NCI-H748 (cell line): ENCODE measurements at regions not wholly inside any gene's neighbourhood (a gene's known extent, or its start where the extent isn't known, plus 50 kb on each side); places are given as distances from the start of the nearest gene placed in this dataset.
A peak's percentile ranks its signal among the peaks of the same experiment; 100 is the strongest.
"Not testable (repeated sequence)": the region's sequence is repeated elsewhere in the genome, so short reads cannot be mapped to it uniquely, and the experiment has no call there.

Source experiments
- DNase-seq: peaks from one replicate; lab custom pipeline; 2025; ENCODE audit not compliant: unreplicated experiment; lab: John Stamatoyannopoulos, UW

DNA sequence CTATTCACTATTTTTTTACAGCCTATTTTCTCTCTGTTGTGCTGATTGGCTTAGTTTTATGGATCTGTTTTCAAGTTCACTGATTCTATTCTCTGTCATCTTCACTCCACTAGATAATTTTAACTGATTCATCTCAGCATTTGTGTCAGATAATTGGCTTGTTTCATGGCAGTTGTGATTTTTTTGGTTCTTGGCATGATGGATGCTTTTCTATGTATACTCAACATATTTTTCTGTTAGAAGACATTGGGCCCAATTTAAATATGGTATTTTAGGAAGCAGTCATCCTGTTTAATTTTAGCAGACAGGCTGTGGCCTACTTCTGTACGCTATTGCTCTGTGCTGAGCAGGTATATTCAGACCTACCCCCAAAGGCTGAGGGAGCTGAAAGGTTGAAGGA is 1865.3 kb upstream of the ACO1 start:
- DNase-seq: no peak

DNA sequence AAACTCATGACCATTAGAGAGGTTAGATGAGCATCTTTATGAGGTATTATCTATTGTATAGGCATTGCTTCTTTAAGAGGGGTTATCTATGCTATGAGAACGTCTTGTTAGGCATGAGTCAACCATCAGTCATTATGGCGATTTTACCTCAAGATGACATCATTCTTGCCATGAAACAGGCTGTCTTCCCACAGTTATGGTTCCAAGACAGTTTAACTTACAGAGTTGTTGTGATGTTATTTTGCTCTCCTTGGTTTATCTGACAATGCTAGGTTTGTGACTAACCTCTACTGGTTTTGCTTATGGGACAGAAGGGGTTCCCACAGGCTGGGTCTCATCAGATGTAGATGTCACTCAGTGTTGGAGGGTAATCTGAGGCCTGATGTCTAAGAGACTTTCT is 1864.7 kb upstream of the ACO1 start:
- no peak for DNase-seq

DNA sequence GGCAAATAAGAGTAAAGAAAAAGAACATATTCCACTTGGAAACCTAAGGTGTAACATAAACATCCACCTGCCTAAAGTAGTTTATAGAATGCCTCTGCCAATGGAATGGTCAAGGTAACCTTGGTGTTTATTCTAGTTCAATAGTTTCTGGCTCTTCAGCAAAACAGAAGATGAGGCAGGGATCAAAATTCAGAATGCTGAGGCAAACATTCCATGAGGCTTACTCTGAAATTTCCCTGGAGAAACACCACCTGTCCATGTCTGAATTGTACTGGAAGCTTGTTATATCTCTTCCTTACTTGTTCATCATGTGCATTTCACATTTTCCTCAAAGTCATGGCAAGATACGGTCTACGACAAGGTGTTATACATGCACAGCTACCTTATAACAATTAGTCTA is 1862.4 kb upstream of the ACO1 start:
- no peak for DNase-seq

DNA sequence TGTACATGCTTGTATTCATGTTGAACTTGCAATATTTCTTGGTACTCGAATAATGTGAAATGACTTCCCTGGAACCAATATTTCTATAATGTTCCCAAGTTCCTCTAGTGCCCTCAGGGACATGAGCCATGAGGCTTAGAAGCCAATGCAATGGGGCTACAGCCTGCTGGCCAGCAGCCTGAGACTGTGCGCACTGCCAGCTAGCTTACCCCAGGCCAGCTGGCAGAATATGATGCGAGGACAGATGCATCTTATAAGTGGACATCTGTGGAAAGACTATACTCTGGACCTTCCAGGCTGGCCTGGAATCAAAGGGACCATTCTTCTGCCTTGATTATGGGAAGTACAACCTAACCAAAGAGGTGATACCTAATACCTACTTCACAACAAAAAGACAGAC is 1862.0 kb upstream of the ACO1 start:
- DNase-seq: no peak

DNA sequence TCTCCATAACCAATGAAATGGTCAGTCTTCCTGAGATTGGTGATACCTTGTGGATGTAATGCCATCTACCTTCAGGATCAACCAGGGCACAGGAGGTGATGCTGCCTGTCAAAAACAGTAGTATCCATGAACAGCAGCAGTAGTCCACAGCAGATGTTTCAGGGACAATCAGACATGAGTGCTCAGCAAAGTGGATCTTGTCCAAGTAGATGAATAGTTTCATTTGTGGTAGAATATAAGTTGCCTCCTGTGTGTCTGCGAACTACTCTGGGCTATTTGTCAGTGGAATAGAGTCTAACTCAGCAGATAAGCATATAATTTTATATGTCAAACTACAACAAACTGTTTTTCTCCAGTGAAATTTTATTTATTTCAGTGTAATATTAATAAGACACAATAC is 1860.1 kb upstream of the ACO1 start:
- no peak for DNase-seq

DNA sequence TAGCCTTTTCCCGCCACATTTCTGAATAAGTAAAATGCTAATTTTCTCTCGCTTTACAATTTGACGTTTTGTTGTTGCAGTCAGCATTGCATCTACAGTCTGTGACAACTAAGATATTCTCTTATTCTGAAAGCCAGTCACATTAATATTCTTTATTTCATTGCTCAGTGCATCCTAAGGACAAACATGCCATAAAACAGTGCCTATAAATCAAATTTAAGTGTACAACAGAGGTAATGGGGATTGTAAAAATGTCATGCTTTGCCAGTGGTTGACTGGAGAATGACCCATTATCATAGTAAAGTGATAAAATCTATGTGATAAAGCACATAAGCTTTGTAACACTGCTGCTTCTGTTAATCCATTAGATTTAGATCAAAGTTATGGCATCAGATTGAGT is 1850.0 kb upstream of the ACO1 start:
- peak; percentile 66 for DNase-seq

DNA sequence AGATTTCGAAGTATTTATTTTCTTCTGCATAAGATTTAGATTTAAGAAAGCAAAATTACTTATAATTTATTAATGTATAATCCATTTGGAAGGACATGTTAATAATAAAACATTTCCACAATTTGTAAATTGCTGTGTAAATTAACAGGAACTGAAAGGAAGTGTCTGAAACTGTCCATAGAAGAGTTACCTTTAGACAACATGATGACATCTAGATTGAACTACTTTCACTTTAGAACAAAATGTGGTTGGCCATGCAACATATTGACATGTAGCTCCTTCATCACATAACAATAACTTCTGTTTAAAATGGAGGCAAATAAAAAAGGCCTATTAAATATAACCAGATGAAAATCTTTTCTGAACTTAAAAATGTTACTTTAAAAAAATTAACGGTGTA is 1849.5 kb upstream of the ACO1 start:
- DNase-seq: peak; percentile 83

DNA sequence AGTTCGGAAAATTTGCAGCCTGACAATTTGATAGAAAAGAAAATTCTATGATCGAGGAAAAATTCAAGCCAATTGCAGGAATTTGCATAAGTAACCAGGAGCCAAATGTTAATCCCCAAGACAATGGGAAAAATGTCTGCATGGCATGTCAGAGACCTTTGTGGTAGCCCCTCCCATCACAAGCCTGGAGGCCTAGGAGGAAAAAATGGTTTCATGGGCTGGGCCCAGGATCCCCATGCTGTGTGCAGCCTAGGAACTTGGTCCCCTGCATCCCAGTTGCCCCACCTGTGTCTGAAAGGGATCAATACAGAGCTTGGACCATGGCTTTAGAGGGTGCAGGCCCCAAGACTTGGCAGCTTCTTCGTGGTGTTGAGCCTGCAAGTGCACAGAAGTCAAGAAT is 1847.9 kb upstream of the ACO1 start:
- no peak for DNase-seq

DNA sequence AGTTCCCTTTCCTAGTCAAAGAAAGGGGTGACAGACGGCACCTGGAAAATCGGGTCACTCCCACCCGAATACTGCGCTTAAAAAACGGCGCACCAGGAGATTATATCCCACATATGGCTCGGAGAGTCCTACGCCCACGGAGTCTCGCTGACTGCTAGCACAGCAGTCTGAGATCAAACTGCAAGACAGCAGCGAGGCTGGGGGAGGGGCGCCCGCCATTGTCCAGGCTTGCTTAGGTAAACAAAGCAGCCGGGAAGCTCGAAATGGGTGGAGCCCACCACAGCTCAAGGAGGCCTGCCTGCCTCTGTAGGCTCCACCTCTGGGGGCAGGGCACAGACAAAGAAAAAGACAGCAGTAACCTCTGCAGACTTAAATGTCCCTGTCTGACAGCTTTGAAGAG is 1844.7 kb upstream of the ACO1 start:
- not testable (repeated sequence) for DNase-seq

DNA sequence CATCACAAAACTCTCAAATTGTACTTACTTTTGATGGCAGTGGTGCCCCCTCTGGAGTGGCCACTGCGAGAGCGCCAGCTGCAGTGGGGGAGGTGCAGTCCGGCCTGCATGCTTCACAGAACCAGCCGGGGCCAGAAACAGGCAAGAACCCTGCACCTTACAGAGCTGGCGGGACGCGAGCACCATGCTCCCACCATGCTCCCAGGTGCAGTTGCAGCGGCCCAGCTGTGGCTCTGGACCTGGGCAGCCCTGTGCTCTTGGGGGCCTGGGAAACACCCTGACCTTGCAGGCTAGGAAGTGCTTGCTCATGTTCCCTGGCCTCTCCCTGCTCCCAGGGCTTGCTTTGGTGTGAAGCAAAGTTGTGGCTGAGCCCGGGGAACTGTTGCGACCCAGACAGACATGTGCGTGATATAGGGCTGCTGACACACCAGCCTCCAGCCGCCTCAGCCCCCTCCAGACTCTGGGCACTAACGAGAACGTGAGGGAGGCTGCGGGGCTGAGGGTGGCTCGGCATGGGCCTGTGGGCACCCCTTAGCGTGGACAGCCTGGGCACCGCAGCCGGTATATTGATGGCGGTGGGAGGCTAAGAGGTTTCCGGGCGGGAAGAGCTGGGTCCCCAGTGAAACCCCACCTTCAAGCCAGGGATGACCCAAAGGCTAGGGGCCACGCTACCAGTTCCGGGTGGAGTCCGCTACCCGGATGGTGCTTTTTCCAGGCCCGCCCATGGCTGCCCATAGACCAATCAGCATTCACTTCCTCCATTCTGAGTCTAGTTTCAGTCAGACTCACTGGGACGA is 1809.9 kb upstream of the ACO1 start:
- no peak for DNase-seq

DNA sequence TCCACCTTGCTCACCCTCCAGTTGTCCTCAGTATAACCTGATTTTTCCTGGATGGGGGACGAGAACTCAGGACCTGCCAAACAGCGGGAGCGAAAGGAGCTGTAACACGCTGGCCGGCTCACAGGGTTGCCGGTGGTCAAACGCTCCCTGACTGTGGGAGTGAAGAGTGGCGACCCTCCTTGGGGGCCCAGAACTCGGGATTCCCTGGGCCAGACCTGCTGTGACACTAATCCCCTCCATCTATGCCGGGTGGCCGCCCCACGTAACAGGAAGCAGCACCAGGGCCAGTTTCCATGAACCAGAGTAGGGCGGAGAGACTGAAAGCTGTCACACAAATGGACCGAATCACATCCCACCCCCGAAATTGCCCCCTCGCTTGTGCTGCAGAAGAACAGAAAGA is 1809.2 kb upstream of the ACO1 start:
- no peak for DNase-seq

DNA sequence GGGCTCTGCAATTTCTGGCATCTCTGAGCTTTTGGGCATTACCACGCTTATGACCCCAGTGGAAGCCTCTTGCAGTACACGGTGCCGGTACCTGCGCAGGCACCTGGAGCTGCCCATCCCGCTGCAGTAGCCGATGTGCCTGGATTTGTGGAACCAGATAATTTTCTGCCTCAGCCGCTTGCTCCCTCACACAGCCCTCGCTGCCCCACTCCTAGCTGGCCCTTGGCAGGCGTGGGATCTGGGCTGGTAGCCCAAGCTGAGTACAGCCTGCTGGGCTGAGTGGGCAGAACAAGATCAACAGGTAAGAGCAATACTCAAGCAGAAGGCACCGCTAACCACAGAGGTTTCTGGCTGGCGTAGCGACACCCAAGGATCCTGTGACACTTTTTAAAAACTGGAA is 1808.8 kb upstream of the ACO1 start:
- DNase-seq: no peak

DNA sequence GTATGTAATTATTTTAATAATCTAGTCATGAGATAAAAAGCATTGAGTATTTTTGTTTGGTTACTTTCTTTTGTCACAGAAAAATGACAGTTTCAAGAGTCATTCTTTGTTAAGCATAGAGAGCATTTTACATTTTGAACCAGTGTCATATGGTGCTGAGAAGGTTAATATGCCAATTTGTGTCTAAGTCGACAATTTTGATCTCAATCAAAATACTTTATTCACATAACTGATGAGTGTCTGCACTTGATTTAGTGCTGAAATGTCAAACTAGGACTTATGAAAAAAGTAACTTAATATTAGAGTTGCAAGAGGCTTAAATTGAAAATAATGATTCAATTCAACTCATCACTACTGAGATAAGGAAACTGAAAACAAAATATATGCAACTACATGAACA is 1804.6 kb upstream of the ACO1 start:
- no peak for DNase-seq

DNA sequence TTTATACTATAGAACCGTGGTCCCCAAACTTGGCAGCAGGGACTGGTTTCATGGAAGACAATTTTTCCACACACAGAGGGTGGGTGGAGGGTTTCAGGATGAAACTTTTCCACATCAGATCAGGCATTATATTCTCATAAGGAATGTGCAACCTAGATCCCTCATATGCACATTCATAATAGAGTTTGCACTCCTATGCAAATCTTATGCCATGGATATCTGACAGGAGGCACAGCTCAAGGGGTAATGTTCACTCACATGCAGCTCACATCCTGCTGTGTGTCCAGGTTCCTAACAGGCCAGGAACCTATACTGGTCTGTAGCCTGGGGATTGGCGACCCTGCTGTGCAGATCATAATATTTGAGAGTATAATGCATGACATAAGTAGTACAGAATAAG is 1802.2 kb upstream of the ACO1 start:
- DNase-seq: no peak

DNA sequence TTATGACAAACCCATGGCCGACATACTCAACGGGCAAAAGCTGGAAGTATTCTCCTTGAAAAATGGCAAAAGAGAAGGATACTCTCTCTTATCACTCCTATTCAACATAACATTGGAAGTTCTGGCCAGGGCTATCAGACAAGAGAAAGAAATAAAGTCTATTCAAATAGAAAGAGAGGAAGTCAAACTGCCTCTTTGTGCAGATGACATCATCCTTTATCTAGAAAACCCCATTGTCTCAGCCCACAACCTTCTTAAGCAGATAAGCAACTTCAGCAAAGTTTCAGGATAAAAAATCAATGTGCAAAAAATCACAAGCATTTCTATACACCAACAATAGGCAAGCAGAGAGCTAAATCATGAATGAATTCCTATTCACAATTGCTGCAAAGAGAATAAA is 1799.9 kb upstream of the ACO1 start:
- no peak for DNase-seq

DNA sequence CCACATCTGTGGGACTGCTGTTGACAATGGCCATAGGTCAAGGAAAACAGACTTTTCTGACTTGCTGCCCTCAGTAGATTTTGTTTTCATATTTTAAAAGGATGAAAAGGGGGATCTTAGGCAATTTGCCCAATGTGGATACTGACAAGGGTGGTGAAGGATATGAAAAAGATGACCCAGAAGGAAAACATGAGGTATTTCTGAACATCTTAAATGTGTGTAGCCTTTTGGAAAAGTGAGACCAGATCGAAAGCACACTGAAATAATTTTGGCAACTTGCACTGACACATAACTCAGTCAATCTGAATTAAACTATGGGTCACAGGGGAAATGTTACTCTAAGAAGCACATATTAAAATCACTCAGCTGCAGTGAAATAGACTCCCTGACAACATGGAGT is 1793.0 kb upstream of the ACO1 start:
- DNase-seq: no peak

DNA sequence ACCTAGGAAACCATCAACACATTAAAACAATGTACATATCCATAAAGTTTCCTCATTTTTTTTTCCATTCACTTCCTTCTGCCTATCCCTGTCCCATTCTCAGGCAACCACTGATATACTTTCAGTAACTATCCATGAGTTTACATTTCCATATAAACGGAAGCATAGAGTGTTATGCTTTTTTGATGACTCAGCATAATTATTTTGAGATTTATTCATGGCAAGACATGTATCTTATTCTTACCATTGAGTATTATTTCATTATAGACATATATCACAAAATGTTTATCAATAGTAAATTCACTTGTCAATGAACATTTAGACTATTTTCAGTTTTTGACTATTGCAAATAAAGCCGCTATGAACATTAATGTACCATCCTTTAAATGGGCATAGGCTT is 1786.8 kb upstream of the ACO1 start:
- DNase-seq: no peak

DNA sequence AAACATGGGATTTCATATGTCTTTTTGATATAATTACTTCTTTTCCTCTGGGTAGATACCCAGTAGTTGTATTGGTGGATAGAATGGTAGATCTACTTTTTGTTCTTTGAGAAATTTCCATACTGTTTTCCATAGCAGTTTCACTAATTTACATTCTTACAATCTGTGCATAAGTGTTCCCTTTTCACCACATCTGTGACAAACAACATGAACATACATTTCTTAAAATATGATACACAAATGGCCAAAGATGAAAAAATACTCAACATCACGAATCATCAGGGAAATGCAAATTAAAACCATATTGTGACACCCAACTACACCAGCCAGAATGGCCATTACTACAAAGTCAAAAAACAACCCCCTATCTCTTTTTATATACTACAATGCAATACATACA is 1778.5 kb upstream of the ACO1 start:
- no peak for DNase-seq

DNA sequence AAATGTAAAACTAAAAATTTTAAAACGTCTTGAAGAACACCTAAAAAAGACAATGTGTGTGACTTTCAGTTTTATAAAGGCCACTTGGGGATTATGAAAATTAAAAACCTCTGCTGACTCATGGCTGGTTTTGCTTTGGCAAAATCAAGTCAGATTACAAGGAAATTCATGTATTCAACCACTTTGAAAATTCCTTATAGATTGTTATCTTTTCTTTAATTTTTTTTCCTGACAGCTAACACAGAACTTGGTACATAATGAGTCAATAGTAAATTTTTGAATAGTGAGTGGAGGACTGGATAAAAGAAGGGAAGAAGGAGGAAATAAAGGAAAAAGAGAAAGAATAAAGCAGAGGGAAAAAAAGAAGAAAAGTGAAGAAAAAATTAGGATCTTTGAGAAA is 1774.7 kb upstream of the ACO1 start:
- no peak for DNase-seq

DNA sequence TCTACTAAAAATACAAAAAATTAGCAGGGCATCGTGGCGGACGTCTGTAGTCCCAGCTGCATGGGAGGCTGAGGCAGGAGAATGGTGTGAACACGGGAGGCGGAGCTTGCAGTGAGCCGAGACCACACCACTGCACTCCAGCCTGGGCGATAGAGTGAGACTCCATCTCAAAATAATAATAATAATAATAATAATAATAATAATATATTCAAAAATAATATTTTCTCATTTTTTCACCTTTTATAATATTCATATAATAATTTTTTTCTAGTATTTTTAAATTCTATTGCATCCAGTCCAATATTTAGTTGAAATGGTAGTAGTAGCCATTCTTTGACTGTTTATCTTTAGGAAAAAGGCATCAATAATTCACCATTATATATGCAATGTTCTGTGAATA is 1767.7 kb upstream of the ACO1 start:
- DNase-seq: not testable (repeated sequence)

DNA sequence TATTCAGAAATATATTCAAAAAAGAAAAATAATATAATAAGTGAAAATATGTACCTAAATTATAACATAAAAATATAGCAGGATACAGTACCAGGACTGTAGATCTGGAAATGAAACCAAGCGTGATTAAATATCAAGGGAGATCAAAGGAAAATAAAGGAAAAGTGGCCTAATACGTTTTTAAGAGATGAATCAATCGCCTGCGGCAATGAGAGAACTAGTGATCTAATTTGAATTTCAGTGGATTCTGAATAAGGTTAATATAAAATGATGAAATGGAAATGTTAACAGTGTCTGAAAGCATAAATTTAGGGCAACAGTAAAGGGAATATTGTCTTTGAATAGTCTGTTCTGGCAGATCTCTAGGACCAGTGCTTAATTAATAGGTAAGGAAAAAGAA is 1761.9 kb upstream of the ACO1 start:
- DNase-seq: no peak

DNA sequence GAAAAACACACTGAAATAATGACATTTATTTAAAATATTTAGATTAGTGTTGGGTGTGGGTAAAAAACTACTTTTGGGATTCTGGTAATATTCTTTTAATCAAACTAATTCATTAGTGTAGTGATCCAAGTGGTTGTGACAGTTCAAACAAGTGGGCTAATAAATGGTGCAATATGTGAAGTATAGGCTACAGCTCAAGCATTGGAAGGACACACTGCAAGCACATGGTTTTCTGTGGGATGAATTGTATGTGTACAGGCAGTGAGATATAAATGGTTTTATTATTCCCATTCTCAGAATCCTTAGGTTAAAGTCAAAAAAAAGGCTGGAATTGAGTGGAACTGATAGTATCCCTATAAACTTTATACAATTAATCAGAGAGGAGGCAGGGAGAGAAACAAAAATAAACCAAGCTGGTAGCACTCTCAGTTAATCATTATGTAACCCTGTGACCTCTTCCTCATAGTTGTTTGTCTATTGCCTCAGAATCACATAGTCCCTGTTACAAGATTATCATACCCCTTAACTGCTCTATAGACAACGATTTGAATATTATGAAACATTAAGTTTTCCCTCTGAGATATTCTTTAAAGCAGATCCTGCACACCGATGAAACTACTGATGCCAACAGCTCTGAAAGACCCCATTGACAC is 1755.4 kb upstream of the ACO1 start:
- no peak for DNase-seq

DNA sequence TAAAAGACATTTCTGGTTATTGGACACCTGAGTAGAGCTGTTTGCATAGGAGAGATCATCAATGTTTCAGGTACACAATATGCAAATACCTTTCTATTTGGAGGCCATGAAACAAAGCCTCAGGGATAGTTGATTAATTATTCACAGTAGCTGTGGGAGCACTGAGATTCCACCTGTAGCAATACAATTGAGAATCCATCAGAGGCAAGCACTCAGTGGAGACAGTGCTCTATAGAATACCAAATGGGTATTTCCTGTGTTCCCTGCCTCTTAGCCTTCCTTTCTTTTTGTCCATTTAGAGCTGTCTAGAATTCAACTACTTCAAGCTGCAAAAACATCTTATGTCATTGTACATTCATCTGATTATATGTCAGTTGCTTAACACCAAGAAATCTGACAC is 1754.0 kb upstream of the ACO1 start:
- no peak for DNase-seq
